NCI-H2196 treated with DMSO at 0.1 percent for 48 hours (cell line): ENCODE measurements at regions not wholly inside any gene's neighbourhood (a gene's known extent, or its start where the extent isn't known, plus 50 kb on each side); places are given as distances from the start of the nearest gene placed in this dataset.

ENCODE experiments used
- DNase-seq: peaks from one replicate; lab custom pipeline; 2025; ENCODE audit not compliant: unreplicated experiment; lab: John Stamatoyannopoulos, UW

DNA sequence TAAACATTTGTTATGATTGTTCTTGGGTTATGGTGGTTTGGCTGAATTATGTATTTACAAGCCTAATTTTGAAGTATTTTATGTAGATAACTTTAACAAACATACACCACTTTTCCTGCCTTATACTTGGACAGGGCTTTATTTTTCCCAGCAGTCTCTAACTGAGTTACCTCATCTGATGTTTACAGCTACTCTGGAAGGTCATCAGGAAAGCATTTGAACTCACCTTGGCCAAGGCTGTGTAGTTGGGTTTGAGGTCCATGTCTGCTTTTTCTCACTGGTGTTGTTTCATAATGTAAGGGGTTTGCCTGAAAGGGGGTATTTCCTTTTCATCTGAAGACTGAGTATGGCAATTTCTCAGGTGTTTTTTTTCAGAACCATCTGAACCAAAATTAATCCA is 193.5 kb downstream of the RWDD3 start:
- DNase-seq, result no peak

GRCh38 chr1:95431235-95431634 is 197.2 kb downstream of the RWDD3 start:
- DNase-seq, result no peak

DNA sequence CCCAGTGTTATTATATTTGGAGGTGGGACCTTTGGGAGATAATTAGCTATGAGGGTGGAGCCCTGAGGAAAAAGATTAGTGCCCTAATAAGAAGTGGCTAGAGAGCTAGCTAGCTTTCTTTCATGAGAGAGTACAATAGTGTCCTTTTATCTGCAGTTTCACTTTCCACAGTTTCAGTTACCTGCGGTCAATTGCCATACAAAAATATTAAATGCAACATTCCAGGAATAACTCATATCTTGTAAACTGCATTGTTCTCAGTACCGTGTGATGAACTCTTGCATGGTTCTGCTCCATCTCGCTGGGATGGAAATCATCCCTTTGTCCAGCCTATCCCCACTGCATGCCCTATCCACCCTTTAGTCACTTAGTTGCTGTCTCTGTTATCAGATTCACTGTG is 201.6 kb downstream of the RWDD3 start:
- DNase-seq, result no peak

GRCh38 chr1:95437011-95437410 is 203.0 kb downstream of the RWDD3 start:
- no peak for DNase-seq

DNA sequence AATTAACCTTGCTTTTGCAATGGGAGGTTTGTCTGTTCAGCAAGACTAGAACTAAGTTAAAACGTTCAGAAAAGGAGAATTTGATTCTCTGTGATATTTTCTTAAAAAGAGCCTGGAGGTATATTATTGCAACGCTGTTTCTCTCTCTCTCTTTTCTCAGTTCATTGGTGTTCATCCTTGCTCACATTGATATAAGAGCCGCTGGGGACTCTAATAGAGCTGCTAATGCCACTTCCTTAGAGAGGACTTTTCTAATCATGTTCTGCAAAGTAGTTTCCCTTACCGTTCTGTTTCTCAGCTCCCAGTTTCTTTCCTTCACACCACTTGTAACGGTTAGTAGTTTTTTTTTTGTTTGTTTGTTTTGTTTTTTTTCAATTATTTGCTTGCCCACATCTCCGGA is 203.8 kb downstream of the RWDD3 start:
- no peak for DNase-seq

- no peak for DNase-seq
Observed at GRCh38 chr1:95438218-95438948, 204.4 kb downstream of the RWDD3 start.

GRCh38 chr1:95440511-95440910 is 206.5 kb downstream of the RWDD3 start:
- no peak for DNase-seq

- no peak for DNase-seq
Observed at GRCh38 chr1:95449516-95449915, 215.5 kb downstream of the RWDD3 start.

DNA sequence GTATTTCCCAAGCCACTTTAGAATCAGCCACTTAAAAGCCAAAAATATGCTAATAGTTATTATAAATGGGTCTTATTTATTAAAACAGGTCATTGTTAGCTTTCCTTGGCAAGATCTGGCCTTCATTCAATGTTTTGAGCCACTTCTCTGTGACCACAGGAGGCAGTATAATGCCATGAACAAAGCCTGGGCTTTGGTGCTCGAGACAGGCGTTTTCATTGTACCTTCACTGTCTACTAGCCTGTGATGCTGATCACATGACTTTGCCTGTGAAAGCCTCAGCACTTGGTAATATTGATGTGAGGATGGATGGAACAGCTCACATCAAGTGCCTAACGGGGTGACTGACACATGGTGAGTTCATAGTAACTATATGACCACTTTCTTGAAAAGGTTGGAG is 217.0 kb downstream of the RWDD3 start:
- DNase-seq, result no peak

GRCh38 chr1:95451904-95452303 is 217.9 kb downstream of the RWDD3 start:
- no peak for DNase-seq

- no peak for DNase-seq
Observed at GRCh38 chr1:95453053-95453452, 219.0 kb downstream of the RWDD3 start.

- no peak for DNase-seq
Observed at GRCh38 chr1:95467036-95467435, 233.0 kb downstream of the RWDD3 start.

DNA sequence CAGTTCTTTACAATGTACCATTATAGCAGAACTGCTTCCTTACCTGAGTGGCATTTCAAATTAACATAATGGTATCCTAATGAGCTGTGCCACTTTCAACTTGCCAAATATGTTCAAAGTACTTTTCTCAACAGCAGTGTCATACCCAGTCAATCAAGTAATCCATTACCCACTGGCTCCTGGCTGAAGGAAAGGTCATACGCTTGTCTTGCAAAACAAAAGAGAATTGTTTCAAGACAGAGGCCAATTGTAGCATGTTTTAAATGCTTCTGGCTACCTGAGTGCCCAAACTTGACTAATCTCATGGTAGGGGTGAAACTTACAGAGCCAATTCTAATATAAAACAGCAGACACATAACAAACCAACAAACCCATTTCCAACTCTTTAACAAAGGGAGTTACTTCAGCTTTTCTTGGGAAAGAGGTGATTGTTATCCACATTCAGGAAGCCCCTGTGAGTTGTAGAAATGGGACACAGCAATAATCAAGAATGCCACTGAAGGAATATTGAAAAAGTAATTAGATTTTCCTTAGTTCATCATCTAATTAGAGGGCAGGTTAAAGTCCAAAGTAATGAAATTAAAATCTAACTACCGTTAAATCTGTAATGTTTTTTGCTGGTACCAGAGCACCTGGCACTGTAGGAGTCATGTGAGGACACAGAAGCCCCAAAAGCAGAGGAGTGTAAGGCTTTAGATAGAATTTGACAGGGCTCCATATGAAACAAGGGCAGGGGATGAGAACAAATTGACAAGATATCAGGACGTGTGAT is 241.9 kb downstream of the RWDD3 start:
- DNase-seq, result no peak

- DNase-seq, result no peak
Observed at GRCh38 chr1:95496307-95496706, 262.3 kb downstream of the RWDD3 start.

DNA sequence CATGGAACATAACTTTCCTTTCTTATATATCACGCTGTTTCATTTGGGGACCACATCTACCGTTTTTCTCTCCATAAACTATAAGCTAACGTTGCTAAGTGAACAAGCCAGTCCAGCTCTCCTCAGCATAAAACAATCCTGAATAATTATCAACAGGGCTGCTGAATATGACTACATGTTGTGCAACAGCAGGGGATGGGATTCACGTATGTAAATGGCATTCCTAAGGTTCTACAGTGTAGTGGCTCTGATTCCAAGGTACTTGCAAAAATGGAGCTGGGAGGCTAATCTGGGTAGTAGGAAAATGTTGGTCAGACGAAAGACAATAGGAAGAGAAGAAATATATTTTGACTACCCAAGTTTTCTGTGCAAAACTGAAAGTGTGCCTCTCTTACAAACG is 262.8 kb downstream of the RWDD3 start:
- DNase-seq, result no peak

DNA sequence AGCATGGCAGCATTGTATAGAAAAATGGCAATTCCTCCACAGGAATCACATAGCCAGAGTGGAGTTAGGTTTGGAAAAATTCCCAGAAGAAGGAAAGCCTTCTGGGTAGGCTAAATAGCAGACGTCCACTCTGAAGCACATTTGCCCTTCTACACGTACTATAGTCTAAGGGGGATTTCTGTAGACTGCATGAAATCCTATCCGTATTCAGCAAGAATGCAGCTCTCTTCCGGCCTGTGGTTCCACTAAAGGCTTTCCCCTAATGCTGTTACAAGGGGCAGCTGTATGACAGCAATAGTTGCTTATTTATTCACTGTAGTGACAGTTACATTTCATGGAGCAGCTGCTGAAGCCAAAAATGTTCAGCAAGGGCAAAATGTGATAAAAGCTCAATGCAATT is 263.6 kb downstream of the RWDD3 start:
- DNase-seq, result no peak

DNA sequence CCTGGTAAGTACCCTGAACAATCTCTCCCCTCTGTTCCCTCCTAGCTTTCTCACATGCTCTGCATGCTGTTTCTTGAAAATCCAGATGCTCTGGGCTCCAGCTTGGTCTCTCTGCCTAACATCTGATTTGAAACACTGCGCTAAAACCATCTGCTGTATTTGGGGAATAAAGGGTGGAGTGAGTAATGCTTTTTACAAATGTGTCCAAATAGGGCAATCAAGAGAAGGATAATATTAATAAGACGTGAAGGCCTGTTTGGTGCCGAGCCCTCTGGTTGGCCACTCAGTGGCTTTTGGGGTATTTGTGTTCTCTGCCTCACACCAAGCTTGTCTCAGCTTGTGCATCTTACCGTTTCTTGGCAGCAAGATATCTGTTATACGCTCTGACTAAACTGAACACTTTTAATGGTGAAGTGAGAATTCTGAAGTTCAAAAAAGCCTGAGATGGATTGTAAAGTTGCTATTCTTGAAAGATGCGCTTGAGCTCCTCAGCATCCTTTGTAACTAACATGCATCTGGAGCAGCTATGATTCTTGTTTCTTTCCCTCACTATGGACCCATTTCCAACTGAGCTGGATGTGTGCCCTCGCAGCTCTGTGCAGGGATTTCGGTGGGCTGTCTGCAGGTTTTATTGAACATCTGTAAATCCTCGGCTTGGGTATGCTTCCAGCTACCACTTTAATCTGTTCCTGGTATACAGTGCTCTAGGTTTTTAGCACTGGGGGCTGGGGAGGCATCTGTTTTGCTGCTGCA is 269.4 kb downstream of the RWDD3 start:
- DNase-seq, result no peak

DNA sequence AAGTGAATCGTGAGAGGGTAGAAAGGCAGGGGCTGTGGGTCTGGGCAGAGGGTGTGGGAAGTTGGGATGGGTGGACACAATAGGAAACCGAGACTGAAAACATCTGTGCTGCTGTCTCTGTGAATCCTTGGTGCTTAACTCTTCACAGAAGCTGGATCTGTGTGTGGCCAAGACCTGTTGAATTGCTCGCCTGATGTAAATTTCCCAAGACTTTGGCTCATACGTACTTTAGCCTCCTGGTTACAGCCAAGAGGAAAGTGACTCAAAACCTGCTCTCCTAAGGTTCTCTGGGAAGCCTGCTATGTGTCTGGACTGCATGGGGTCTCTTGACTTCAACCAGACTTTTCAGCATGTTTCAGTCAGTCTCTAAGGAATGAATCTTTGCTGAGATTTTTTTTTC is 270.3 kb downstream of the RWDD3 start:
- no peak for DNase-seq

DNA sequence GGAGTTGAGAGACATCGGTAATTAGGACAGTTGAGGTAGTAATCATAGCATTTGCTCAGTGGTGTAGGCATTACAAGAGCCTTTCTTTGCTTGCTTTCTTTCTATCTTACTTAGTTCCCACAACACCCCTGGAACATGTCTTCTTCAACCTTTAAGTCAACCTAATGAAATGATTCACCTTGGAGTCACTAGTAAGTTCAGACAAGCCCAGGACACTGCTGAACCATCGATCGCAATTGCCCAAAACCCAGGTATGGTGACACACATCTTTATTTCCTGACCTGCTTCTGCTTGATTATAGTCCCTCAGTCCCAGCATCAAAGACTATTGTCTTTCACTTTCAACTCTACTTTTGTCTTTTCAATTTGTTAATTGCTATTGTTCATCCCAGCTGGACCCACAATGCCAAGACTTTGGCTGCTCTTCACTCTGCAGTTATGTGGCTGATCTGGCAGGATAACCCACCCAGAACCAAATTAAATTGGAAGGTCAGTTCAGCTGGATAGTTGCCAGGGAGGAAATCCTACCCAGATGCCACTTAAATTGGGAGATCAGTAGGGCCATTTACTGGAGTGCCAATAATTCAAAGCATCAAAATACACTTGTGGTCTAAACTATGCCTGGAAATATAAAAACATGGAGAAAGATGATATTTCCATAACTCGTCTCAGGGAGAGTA is 272.9 kb downstream of the RWDD3 start:
- no peak for DNase-seq

- no peak for DNase-seq
Observed at GRCh38 chr1:95509989-95510388, 276.0 kb downstream of the RWDD3 start.

DNA sequence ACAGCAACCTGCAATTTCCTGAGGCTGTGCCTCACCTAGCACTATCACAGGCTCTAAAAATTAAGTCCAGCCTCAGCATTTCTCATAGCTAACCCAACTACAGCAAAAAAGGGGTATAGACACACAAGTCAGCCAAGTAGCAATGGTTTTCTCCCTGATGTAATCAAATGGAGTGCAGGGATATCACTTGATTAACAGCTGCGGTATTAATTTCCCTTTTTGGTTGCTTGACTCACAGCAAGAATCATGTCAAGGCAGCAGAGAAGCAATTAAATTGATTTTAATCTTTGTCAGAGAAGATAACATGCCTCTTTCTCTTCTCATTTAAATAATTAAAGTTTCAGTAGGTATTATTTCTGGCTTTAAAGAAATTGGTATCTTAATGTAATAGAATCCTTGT is 278.9 kb downstream of the RWDD3 start:
- DNase-seq, result no peak
